T-helper 1 cell treated with Interleukin-12 subunit alpha and Interleukin-12 subunit beta and Interleukin-4 antibody, amounts not matched to agents 30 μg/mL and 1 μg/mL, for 36 hours (primary cell): ENCODE measurements at regions not wholly inside any gene's neighbourhood (a gene's known extent, or its start where the extent isn't known, plus 50 kb on each side); places are given as distances from the start of the nearest gene placed in this dataset.

Experiments used
- H3K27ac Mint-ChIP-seq: one replicate; pipeline ENCODE4 v1.8.0; 2021; ENCODE audit warnings: mild to moderate bottlenecking, mixed read lengths
- H3K27me3 Mint-ChIP-seq: one replicate; pipeline ENCODE4 v1.8.0; 2021; ENCODE audit warnings: low read depth, mixed read lengths
- H3K36me3 Mint-ChIP-seq: one replicate; pipeline ENCODE4 v1.8.0; 2021; ENCODE audit warnings: low read depth, mixed read lengths
- H3K4me1 Mint-ChIP-seq: one replicate; pipeline ENCODE4 v1.8.0; 2021; ENCODE audit warnings: low read depth, mixed read lengths
- H3K4me3 Mint-ChIP-seq: one replicate; pipeline ENCODE4 v1.8.0; 2021; ENCODE audit warnings: mild to moderate bottlenecking, moderate library complexity, mixed read lengths
- H3K9me3 Mint-ChIP-seq: one replicate; pipeline ENCODE4 v1.8.0; 2021; ENCODE audit warnings: mixed read lengths

GRCh38 chr5:18023275-18023674, 389.0 kb downstream of the TAF11L14 start:
- Mint-ChIP-seq H3K4me1 (no peaks in the 10 kb centered on the region), H3K27me3 (no peaks in the 10 kb centered on the region), H3K4me3 (no peak overlapping the region), H3K9me3 (peaks cover 26% of the 10 kb centered on the region), H3K27ac (no peak overlapping the region), H3K36me3 (no peaks in the 10 kb centered on the region)

GRCh38 chr5:18023986-18024385, 389.7 kb downstream of the TAF11L14 start:
- Mint-ChIP-seq H3K36me3 (no peaks in the 10 kb centered on the region), H3K27me3 (no peaks in the 10 kb centered on the region), H3K4me3 (no peak overlapping the region), H3K27ac (no peak overlapping the region), H3K9me3 (peaks cover 19% of the 10 kb centered on the region), H3K4me1 (no peaks in the 10 kb centered on the region)

GRCh38 chr5:18024542-18024941, 390.3 kb downstream of the TAF11L14 start:
- Mint-ChIP-seq H3K27ac (no peak overlapping the region), H3K36me3 (no peaks in the 10 kb centered on the region), H3K9me3 (peaks cover 19% of the 10 kb centered on the region), H3K4me3 (no peak overlapping the region), H3K4me1 (no peaks in the 10 kb centered on the region), H3K27me3 (no peaks in the 10 kb centered on the region)

GRCh38 chr5:18027241-18027867, 393.1 kb downstream of the TAF11L14 start:
- Mint-ChIP-seq H3K9me3 (peaks cover 19% of the 10 kb centered on the region), H3K36me3 (no peaks in the 10 kb centered on the region), H3K4me3 (no peak overlapping the region), H3K27ac (no peak overlapping the region), H3K27me3 (no peaks in the 10 kb centered on the region), H3K4me1 (no peaks in the 10 kb centered on the region)

- Mint-ChIP-seq H3K36me3 (no peaks in the 10 kb centered on the region), H3K4me3 (no peak overlapping the region), H3K27ac (no peak overlapping the region), H3K9me3 (peaks cover 22% of the 10 kb centered on the region), H3K27me3 (no peaks in the 10 kb centered on the region), H3K4me1 (no peaks in the 10 kb centered on the region)
Measured at GRCh38 chr5:18028036-18028435, 393.8 kb downstream of the TAF11L14 start.

- H3K4me3 Mint-ChIP-seq, result no peak overlapping the region
- H3K4me1 Mint-ChIP-seq, result no peaks in the 10 kb centered on the region
Measured at GRCh38 chr5:18032744-18033143, 398.5 kb downstream of the TAF11L14 start.

GRCh38 chr5:18036531-18036930, 402.3 kb downstream of the TAF11L14 start:
- Mint-ChIP-seq H3K4me3 (no peak overlapping the region), H3K9me3 (peaks cover 12% of the 10 kb centered on the region), H3K27ac (no peak overlapping the region), H3K36me3 (no peaks in the 10 kb centered on the region), H3K27me3 (no peaks in the 10 kb centered on the region), H3K4me1 (no peaks in the 10 kb centered on the region)

More at GRCh38 chr5:18032744-18033143, 398.5 kb downstream of the TAF11L14 start:
- Mint-ChIP-seq H3K36me3 (no peaks in the 10 kb centered on the region), H3K27me3 (no peaks in the 10 kb centered on the region), H3K27ac (no peak overlapping the region), H3K9me3 (peaks cover 15% of the 10 kb centered on the region)

GRCh38 chr5:18037718-18038117, 403.5 kb downstream of the TAF11L14 start:
- H3K4me3 Mint-ChIP-seq, result no peak overlapping the region

GRCh38 chr5:18043344-18043743, 409.1 kb downstream of the TAF11L14 start:
- Mint-ChIP-seq H3K27ac (no peak overlapping the region), H3K4me3 (no peak overlapping the region), H3K9me3 (peaks cover 10% of the 10 kb centered on the region), H3K36me3 (no peaks in the 10 kb centered on the region), H3K27me3 (no peaks in the 10 kb centered on the region), H3K4me1 (no peaks in the 10 kb centered on the region)

More at GRCh38 chr5:18037718-18038117, 403.5 kb downstream of the TAF11L14 start:
- Mint-ChIP-seq H3K4me1 (no peaks in the 10 kb centered on the region), H3K27ac (no peak overlapping the region), H3K36me3 (no peaks in the 10 kb centered on the region), H3K27me3 (no peaks in the 10 kb centered on the region), H3K9me3 (peaks cover 6% of the 10 kb centered on the region)

- Mint-ChIP-seq H3K4me1 (no peaks in the 10 kb centered on the region), H3K36me3 (no peaks in the 10 kb centered on the region), H3K27ac (no peak overlapping the region), H3K4me3 (no peak overlapping the region), H3K9me3 (peaks cover 22% of the 10 kb centered on the region), H3K27me3 (no peaks in the 10 kb centered on the region)
Measured at GRCh38 chr5:18048449-18048848, 414.2 kb downstream of the TAF11L14 start.

- no peak overlapping the region for H3K4me3 Mint-ChIP-seq
- H3K27me3 Mint-ChIP-seq, result no peaks in the 10 kb centered on the region
- H3K4me1 Mint-ChIP-seq, result no peaks in the 10 kb centered on the region
- H3K9me3 Mint-ChIP-seq, result peaks cover 25% of the 10 kb centered on the region
- H3K36me3 Mint-ChIP-seq, result no peaks in the 10 kb centered on the region
- no peak overlapping the region for H3K27ac Mint-ChIP-seq
Measured at GRCh38 chr5:18050345-18050744, 416.1 kb downstream of the TAF11L14 start.

GRCh38 chr5:18050776-18051175, 416.5 kb downstream of the TAF11L14 start:
- no peak overlapping the region for H3K27ac Mint-ChIP-seq
- no peaks in the 10 kb centered on the region for H3K27me3 Mint-ChIP-seq
- no peaks in the 10 kb centered on the region for H3K36me3 Mint-ChIP-seq
- H3K9me3 Mint-ChIP-seq, result peaks cover 25% of the 10 kb centered on the region
- no peaks in the 10 kb centered on the region for H3K4me1 Mint-ChIP-seq
- H3K4me3 Mint-ChIP-seq, result no peak overlapping the region

- Mint-ChIP-seq H3K9me3 (peaks cover 23% of the 10 kb centered on the region), H3K27ac (no peak overlapping the region), H3K27me3 (no peaks in the 10 kb centered on the region), H3K4me3 (no peak overlapping the region), H3K4me1 (no peaks in the 10 kb centered on the region), H3K36me3 (no peaks in the 10 kb centered on the region)
Measured at GRCh38 chr5:18051953-18052352, 417.7 kb downstream of the TAF11L14 start.

GRCh38 chr5:18052569-18052968, 418.3 kb downstream of the TAF11L14 start:
- Mint-ChIP-seq H3K4me1 (no peaks in the 10 kb centered on the region), H3K27me3 (no peaks in the 10 kb centered on the region), H3K9me3 (peaks cover 20% of the 10 kb centered on the region), H3K27ac (no peak overlapping the region), H3K4me3 (no peak overlapping the region), H3K36me3 (no peaks in the 10 kb centered on the region)

GRCh38 chr5:18057725-18058124, 423.5 kb downstream of the TAF11L14 start:
- no peaks in the 10 kb centered on the region for H3K36me3 Mint-ChIP-seq
- peaks cover 12% of the 10 kb centered on the region for H3K9me3 Mint-ChIP-seq
- no peak overlapping the region for H3K27ac Mint-ChIP-seq
- H3K27me3 Mint-ChIP-seq, result no peaks in the 10 kb centered on the region
- H3K4me1 Mint-ChIP-seq, result no peaks in the 10 kb centered on the region
- H3K4me3 Mint-ChIP-seq, result no peak overlapping the region

- Mint-ChIP-seq H3K27ac (no peak overlapping the region), H3K4me3 (no peak overlapping the region), H3K4me1 (no peaks in the 10 kb centered on the region), H3K27me3 (no peaks in the 10 kb centered on the region), H3K36me3 (no peaks in the 10 kb centered on the region), H3K9me3 (peaks cover 4% of the 10 kb centered on the region)
Measured at GRCh38 chr5:18067615-18068014, 433.4 kb downstream of the TAF11L14 start.
